Hepatic stellate cell (primary cell): ENCODE measurements at regions not wholly inside any gene's neighbourhood (a gene's known extent, or its start where the extent isn't known, plus 50 kb on each side); places are given as distances from the start of the nearest gene placed in this dataset.

Source experiments
- DNase-seq: peaks from one replicate; pipeline ENCODE4 v3.0.0; 2011; ENCODE audit warnings: low spot score

DNA sequence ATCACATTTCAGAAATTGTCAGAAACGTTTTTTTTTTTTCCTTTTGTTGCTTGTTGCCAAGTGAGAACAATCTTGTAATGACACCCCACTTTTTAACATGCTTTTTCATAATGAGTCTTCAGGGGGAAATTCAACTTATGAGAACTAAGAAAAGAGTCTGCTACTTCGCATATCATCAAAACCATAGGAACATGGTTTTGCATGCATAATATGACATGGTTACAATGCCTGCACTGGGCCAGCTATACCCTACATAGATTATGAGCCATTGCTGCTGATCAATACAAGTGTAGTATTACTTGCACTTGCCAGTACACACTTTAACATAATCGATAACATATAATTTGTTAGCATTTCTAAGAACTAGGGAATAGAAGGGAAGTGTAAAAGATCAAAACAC, 191.0 kb upstream of the NBEA start:
- no peak for DNase-seq

DNA sequence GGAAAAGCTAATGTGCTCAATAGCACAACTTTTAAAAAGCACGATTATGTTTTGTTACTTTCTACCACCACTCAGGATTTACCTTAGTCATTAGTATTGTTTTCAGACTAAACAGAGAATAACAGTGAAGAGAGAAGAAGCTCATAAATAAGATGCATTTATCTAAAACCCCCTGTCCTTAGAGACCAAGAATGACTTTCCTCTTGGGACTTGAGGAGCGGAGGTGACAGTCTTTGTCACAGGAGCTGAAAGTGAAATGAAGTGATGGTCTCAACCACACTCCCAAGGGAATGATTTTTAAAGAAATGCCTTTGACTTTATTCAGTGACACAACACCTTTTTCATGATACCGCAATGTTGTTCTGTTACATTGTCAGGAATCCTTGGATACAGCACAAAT, 190.6 kb upstream of the NBEA start:
- no peak for DNase-seq

- DNase-seq: no peak
Observed at GRCh38 chr13:34752283-34752960, 189.6 kb upstream of the NBEA start.

- no peak for DNase-seq
Observed at GRCh38 chr13:34756136-34756535, 185.9 kb upstream of the NBEA start.

DNA sequence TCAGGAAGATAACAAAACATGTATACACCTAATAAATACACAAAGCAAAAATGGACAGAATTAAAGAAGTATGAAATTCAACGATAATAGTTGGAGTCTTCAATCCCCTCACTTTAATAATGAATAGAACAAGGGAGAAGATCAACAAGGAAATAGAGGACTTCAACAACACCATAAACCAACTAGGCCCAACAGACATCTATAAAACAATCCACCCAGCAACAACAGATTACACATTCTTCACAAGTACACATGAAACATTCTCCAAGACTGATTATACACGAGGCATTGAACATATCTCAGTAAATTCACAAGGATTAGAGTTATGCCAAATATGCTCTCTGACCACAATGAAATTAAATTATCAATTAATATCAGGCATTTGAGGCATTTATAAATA, 185.5 kb upstream of the NBEA start:
- DNase-seq: no peak

- DNase-seq: no peak
Observed at GRCh38 chr13:34757441-34757840, 184.6 kb upstream of the NBEA start.

DNA sequence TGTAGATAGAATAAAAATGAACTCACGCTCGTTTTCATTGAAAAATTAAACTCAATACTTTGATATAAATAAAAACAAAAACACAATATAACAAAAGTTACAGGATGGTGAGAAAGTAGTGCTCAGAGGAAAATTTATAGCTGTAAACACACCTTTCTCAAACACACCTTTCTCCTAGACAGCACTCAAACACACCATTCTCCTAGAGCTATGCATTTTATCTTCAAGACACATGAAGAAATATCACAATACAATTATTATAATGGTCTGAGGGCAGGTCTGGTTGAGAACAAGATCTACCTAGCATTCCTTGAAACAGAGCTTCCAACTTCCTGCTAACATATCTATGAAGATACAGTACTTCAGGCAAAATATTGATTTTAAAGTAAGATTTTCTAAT, 183.4 kb upstream of the NBEA start:
- no peak for DNase-seq

DNA sequence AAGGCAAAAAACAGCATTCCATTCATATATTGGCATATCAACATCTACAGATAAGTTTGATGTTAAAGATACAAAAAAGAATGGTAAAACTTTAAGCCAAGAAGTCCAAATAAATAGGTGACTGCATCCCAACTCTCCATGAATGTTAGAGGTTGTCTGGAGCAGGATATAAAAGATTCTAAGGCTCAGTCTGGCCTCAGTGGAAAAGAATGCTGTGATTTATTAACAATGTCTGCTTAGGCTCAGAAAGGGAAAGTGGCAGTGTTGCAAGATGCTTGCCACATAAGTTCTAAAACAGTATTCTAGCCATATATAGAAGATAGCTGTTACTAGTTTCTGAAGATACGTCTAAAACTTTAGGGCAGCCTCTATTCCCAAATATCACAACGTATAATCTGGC, 179.8 kb upstream of the NBEA start:
- DNase-seq: no peak

DNA sequence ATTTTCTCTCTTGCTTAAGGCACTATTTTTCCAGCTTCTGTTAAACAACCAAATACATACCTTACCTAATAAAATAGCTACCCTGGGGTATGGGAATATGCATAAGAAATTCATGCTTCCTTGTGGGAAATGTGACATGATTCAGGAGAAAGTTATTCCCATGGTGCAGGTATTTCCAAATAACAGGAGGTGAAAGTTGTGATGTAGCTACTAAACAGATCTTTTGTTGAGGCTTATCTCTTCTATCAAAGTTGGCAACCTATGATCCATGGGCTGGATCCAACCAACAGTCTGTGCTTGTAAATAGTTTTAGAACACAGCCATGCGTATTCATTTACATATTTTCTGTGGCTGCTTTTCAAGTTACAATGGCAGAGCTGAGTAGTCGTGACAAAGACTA, 177.8 kb upstream of the NBEA start:
- no peak for DNase-seq

DNA sequence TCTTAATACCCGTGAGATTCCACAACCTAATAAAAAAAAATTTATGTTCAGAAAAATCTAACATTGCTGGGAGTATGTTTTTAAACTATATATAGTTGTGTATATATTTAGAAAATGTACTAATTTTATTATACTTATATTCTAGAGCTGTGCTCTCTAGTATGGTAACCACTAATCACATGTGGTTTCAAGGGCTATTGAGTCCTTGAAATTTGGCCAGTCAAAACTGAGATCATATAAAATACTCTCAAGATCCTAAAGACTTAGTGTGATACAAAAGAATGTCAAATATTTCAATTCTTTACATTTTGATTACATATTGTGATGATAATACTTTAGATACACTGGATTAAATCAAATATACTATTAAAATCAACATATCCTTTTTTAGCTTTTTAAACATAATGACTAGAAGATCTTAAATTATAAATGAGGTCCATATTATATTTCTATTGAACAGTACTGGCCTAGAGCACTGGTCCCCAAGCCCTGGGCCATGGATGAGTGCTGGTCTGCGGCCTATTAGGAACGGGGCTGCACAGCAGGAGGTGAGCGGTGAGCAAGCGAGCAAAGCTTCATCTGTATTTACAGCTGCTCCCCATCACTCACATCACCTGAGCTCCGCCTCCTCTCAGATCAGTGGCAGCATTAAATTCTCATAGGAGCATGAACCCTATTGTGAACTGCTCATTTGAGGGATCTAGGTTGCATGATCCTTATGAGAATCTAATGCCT, 176.5 kb upstream of the NBEA start:
- no peak for DNase-seq

DNA sequence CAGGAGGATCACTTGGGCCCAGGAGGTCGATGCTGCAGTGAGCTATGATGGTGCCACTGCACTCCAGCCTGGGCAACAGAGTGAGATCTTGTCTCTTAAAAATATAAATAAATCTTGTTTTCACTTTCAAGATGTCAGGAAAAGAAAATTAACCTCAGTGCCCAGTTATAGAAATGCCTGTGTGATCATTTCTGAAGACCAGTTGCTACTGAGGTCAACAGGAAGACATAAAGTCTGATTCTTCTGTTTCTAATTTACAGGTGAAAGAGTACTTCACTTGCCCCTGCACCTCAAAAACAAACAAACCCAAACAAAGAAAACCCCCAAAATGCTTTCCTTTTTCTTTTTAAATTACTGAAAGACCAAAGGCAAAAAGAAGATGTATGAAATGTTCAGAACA, 174.3 kb upstream of the NBEA start:
- no peak for DNase-seq

DNA sequence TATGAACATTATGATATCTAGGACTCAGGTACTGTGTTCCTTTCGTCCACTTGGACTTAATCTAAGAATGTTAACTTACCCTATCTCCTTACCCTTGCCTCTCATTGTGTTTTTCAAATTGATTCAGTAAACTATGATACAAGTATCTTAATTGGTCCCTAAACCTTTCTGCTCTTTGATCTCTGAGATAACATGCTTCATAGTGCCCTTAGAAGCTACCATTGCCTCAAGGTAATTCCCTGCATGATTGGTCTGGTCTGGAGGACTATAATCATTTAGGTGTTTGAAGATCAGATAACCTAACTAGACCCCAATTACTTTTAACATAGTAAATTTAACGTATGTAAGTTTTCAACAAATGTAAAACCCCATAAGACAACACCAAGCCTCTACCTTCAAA, 169.9 kb upstream of the NBEA start:
- no peak for DNase-seq

DNA sequence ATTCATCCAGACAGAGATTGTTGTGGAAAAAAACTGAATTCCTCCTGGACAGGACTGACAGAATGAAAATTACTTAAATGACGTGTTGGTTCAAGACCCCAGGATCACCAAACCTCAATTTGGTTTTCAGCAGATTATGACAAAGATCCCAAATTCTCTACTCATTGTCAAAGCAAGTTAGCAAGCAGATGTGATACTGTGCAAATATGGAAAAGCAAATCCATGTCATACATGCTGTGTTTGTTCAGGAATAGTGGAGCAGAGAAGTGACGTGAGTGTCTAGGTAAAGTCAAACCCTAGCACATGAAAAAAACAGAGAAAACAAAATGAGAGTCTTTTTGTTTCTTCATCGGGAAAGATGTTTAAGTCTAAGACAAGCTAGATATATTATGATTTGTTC, 169.2 kb upstream of the NBEA start:
- no peak for DNase-seq

DNA sequence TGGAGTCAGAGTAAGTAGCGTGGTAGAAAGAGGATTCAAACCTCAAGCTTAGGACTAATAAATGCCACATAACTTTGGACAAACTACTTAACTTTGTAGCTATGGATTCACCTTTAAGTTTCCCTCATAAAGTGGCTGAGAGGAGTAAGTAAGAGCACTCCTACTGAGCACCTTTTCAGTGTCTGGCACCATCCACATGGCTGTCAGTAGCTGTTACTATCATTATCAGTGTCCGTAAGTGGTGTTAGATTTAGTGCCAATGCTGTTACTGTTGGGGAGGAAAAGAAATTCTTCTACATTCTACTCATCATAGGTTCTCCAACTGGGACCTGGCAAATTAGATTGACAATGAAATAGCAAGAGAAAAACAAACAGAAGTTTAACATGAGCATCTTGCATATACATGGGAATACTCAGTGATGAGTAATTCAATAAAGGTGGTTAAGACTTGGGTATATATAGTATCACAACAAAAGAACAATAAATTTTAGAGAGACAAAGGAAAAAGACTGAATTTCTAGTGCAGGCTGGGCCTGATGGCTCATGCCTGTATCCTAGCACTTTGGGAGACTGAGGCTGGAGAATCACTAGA, 165.6 kb upstream of the NBEA start:
- no peak for DNase-seq

- no peak for DNase-seq
Observed at GRCh38 chr13:34777089-34777913, 164.8 kb upstream of the NBEA start.

GRCh38 chr13:34777914-34778303, 164.2 kb upstream of the NBEA start:
- no peak for DNase-seq

DNA sequence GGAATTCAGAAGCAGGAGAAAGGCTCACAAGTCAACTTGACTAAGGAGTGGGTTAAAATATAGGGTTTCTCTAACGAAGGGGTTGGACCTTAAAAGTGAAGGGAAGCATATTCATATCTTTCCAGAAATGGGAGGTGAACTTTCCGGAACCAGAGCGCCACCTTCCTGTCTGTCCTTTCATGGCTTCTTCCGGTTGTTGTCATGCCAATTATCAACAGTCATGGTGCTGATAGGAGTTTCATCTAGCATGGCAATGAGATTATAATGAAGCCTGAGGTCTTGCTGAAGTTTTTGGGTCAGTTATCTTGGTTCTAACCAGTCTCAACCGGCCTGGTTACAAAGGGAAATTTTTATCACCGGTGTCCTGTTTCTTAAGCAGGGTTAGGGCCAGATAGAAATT, 162.9 kb upstream of the NBEA start:
- no peak for DNase-seq

- DNase-seq: no peak
Observed at GRCh38 chr13:34793301-34793700, 148.8 kb upstream of the NBEA start.

GRCh38 chr13:34803756-34804155, 138.3 kb upstream of the NBEA start:
- DNase-seq: no peak

DNA sequence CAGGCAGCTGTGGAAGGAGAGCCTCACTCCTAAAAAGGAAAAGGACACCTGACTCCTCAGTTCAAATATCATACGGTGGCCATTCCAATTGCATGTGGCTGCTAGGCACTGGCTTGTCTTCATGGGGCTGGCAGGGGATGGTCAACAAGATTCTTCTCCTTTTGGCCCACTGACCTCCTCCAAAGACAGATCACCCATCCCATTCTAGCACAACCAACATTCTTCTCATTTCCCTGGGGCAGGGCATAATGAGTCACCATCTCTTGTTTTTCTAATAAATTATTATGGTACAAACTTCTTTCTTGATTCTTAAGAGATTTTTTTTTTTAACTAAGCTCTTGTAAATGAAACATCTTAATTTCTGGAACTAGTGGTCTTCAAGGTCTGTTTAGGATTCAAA, 136.7 kb upstream of the NBEA start:
- DNase-seq: no peak

DNA sequence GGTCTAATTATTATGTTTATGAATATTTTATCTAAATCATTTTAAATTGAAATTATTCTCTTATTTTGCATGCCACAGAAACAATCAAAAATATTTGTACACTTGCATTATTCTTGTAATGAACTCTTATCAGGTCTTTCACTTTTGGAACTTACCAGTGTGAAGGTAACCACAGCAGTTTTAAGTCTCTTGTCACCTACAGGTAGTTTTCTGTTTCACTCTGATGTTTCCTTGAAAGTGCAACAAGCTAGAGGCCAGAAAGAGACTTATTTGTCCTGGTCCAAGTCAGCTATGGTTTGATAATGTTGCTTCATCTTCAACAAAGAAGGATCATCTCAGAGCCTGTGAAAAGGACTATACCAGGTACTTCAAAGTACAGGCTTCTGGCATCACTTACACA, 133.4 kb upstream of the NBEA start:
- no peak for DNase-seq

- no peak for DNase-seq
Observed at GRCh38 chr13:34810996-34811395, 131.1 kb upstream of the NBEA start.

DNA sequence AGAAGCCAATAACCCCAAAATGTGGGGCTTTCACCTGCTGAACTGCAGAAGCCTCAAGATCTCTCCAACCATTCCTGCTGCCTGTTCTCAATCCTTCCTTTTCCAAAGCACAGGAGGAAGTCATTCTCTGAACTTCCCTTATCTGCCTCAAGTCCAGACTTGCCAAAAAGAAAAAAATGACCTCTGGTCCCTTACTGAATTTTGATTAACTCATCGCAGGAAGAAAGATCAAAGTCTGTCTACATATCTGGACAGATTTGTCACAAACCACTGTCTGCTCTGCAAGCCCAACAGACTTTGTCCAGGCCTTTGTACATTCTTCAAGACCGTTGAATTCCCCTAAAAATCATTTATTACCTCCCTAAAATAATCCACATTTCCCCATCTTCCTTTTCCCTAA, 126.5 kb upstream of the NBEA start:
- no peak for DNase-seq
